ENCODE measurements at regions not wholly inside any gene's neighbourhood (a gene's known extent, or its start where the extent isn't known, plus 50 kb on each side); places are given as distances from the start of the nearest gene placed in this dataset.

DNA sequence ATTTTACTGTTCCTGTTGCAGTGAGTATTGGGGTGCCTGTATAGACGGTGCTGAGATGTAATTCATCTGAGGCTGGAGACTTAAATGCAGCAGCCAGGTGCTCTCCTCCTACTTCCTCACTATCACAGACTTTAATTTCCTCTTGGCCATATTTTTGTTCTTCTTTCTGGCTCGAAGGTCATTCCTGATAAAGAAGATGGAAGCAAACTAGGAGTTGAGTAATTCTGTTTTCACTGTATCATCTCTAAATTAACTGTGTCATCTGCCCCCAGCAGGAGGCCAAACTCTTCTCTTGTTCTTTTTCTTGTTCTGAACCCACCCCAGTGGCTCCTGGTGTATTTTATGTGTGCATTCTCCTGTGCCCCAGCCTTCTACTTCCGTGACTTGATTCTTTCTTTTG, 141.7 kb upstream of the ARHGAP5 start:
- WGBS (ENCODE audit: missing lambda C conversion rate) = 30% methylated on average over 3 of the region's 3 CpGs
- peak overlapping the region; percentile 47 for H3K4me2 ChIP-seq
- peak in 1 of 2 experiments; percentile 43 for DNase-seq (ENCODE audit: low read depth in 1 of 2, low spot score in 1 of 2)
- ChIA-PET POLR2A (interaction anchor here (1.5 kb wide), 1 partner anchor 141 kb away, joined by 9 read pairs; the partner anchor contains the start of gene ARHGAP5), CTCF (interaction anchor here (0.6 to 3.4 kb wide), 38 partner anchors 8 to 613 kb away, joined by 3 to 67 read pairs (median 6); partner anchors contain the start of genes ARHGAP5, RNU6-7 and RNU6-8)
- no peaks in the 10 kb centered on the region for H3K9me3 ChIP-seq
- FAIRE-seq = no peak
- peak overlapping the region; percentile 82 to 89 for H3K27ac ChIP-seq
- TF ChIP-seq, protein P1, sequence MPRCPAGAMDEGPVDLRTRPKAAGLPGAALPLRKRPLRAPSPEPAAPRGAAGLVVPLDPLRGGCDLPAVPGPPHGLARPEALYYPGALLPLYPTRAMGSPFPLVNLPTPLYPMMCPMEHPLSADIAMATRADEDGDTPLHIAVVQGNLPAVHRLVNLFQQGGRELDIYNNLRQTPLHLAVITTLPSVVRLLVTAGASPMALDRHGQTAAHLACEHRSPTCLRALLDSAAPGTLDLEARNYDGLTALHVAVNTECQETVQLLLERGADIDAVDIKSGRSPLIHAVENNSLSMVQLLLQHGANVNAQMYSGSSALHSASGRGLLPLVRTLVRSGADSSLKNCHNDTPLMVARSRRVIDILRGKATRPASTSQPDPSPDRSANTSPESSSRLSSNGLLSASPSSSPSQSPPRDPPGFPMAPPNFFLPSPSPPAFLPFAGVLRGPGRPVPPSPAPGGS (IDR thresholded peaks at IDR 0.05) = no peak
- ATAC-seq = peak in 1 of 2 experiments; percentile 15; a peak in 1 of 6 replicates
- peaks cover 59% of the 10 kb centered on the region for H3K4me1 ChIP-seq
- no peak overlapping the region for H3K4me3 ChIP-seq

DNA sequence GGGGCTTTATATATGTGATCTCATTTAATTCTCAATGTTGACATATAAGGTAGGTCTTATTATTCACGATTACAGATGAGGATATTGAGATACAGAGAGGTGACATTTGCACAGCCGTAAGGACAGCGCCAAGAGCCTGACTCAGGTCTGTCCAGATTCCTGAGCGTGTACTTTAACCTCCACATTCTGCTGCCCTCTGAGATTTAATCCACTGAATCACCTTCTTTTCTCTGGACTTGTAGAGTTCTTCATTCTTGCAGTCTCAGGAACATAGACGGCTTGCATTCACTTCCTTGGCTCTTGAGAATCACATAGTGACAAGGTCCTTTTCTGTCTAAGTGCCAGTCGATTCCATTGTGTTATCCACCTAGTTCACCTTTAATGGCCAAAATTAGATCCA, 141.0 kb upstream of the ARHGAP5 start:
- H3K9me3 ChIP-seq = no peaks in the 10 kb centered on the region
- peak in 1 of 2 experiments; percentile 68 for DNase-seq (ENCODE audit: low read depth in 1 of 2, low spot score in 1 of 2)
- H3K27ac ChIP-seq = peak overlapping the region; percentile 82 to 89
- H3K4me1 ChIP-seq = peaks cover 59% of the 10 kb centered on the region
- POLR2A ChIA-PET = no interaction called here
- 21% methylated on average over 6 of the region's 6 CpGs for WGBS (ENCODE audit: missing lambda C conversion rate)
- FAIRE-seq = no peak
- H3K4me3 ChIP-seq = no peak overlapping the region
- TF ChIP-seq, protein P2, sequence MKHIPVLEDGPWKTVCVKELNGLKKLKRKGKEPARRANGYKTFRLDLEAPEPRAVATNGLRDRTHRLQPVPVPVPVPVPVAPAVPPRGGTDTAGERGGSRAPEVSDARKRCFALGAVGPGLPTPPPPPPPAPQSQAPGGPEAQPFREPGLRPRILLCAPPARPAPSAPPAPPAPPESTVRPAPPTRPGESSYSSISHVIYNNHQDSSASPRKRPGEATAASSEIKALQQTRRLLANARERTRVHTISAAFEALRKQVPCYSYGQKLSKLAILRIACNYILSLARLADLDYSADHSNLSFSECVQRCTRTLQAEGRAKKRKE (CRISPR knock-in tag; IDR thresholded peaks at IDR 0.05; ENCODE audit: low read depth) = peak; percentile 40; the same call in 1 of the 2 replicates
- TF ChIP-seq FOSL2 (IDR thresholded peaks at IDR 0.05) = no peak
- TF ChIP-seq FOSL2 (CRISPR knock-in tag; IDR thresholded peaks at IDR 0.05) = peak; percentile 47; the same call in 1 of the 2 replicates
- TF ChIP-seq POLR2AphosphoS2 (conservative IDR thresholded peaks at IDR 0.05; ENCODE audit: low read length) = no peak
- no peak for TF ChIP-seq RNF2 (IDR thresholded peaks at IDR 0.05; ENCODE audit: borderline replicate concordance, low read depth)
- TF ChIP-seq MAFK (IDR thresholded peaks at IDR 0.05; ENCODE audit: partially characterized antibody) = peak; percentile 37
- TF ChIP-seq RCOR1 (IDR thresholded peaks at IDR 0.05; ENCODE audit: low read depth, low read length) = no peak
- peak; percentile 19; the same call in 1 of the 2 replicates for TF ChIP-seq JUNB (IDR thresholded peaks at IDR 0.05)
- no peak for TF ChIP-seq SREBF2 (IDR thresholded peaks at IDR 0.05)
- TF ChIP-seq, protein P3, sequence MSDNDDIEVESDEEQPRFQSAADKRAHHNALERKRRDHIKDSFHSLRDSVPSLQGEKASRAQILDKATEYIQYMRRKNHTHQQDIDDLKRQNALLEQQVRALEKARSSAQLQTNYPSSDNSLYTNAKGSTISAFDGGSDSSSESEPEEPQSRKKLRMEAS (IDR thresholded peaks at IDR 0.05) = 0 out of 2 replicates have a peak, but pooled peaks have one; percentile 29
- no peak for TF ChIP-seq GATA3 (IDR thresholded peaks at IDR 0.05; ENCODE audit: borderline replicate concordance)
- no peak for TF ChIP-seq NR3C1 (IDR thresholded peaks at IDR 0.05)
- peak overlapping the region; percentile 47 for H3K4me2 ChIP-seq
- ATAC-seq = peak; percentile 33 to 68; a peak in 4 of 6 replicates
- CTCF ChIA-PET = interaction anchor here (1.2 to 3.4 kb wide), 8 partner anchors 9 to 316 kb away, joined by 3 to 67 read pairs (median 10); partner anchors contain the start of gene ARHGAP5

DNA sequence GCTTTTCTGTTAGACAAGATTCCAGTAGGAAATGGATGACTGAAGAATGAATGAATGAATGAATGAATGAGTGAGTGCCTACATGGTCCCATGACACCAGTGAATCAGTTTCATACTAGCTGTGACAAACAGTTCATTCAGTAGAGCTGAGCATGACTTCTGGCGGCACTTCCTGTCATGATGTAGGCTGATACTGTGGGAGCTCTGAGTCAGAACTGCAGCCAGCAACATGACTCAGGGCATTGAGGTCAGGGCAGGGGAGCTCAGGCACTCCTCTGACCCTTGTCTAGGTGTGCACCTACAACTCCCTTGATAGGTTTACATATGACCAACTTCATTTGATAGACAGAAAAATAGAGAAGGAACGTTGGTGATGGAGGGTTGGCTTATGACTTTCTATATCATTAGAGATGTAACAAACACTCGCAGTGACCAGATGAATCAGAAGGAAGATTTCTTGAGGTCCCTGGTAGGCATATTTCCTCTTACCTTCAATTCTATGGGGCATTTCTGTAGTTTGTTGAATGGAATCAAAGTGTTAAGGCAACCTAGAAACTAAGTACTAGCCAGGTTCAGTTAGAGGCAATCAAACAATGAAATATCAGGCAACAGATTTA, 139.3 kb upstream of the ARHGAP5 start:
- POLR2A ChIA-PET = interaction anchor here (0.7 to 1.5 kb wide), 7 partner anchors 11 to 480 kb away, joined by 3 to 17 read pairs (median 4); partner anchors contain the start of genes ARHGAP5 and DTD2
- FAIRE-seq (peak; percentile 89), DNase-seq (ENCODE audit: low read depth in 1 of 2, low spot score in 1 of 2) (peak; percentile 75 to 96), ATAC-seq (peak; percentile 94 to 97)
- Histone ChIP-seq H3K4me3 (no peak overlapping the region), H3K27ac (peak overlapping the region; percentile 82 to 89), H3K4me2 (peak overlapping the region; percentile 42), H3K4me1 (peaks cover 76% of the 10 kb centered on the region), H3K9me3 (no peaks in the 10 kb centered on the region)
- TF ChIP-seq JUN (IDR thresholded peaks at IDR 0.05) (peak; percentile 47 to 48; a peak in 1 of 5 replicates), KDM1A (IDR thresholded peaks at IDR 0.05; ENCODE audit: low read depth) (no peak), RAD21 (conservative IDR thresholded peaks at IDR 0.05 in 1 of 2, IDR thresholded peaks at IDR 0.05 in 1 of 2) (peak; percentile 19 to 40; a peak in 2 of 5 replicates), ZSCAN20 (CRISPR knock-in tag; IDR thresholded peaks at IDR 0.05) (no peak), FOSL2 (IDR thresholded peaks at IDR 0.05) (peak; percentile 86), FOSL2 (CRISPR knock-in tag; IDR thresholded peaks at IDR 0.05) (peak; percentile 96), EP300 (IDR thresholded peaks at IDR 0.05) (peak; percentile 35 to 55; a peak in 1 of 5 replicates), NFE2L2 (conservative IDR thresholded peaks at IDR 0.05; ENCODE audit: low read length) (0 out of 2 replicates have a peak, but pooled peaks have one; percentile 5), BHLHE40 (IDR thresholded peaks at IDR 0.05; ENCODE audit: low read depth, low read length) (no peak), GATA3 (IDR thresholded peaks at IDR 0.05; ENCODE audit: borderline replicate concordance) (peak; percentile 73), JUNB (IDR thresholded peaks at IDR 0.05) (peak; percentile 72), HOXB5 (CRISPR knock-in tag; IDR thresholded peaks at IDR 0.05) (0 out of 2 replicates have a peak, but pooled peaks have one; percentile 3), MAFK (IDR thresholded peaks at IDR 0.05; ENCODE audit: partially characterized antibody) (peak; percentile 93), HOXB13 (CRISPR knock-in tag; IDR thresholded peaks at IDR 0.05; ENCODE audit: low read depth) (no peak)
- TF ChIP-seq, protein P3 (IDR thresholded peaks at IDR 0.05) = peak; percentile 78
- TF ChIP-seq, protein P4, sequence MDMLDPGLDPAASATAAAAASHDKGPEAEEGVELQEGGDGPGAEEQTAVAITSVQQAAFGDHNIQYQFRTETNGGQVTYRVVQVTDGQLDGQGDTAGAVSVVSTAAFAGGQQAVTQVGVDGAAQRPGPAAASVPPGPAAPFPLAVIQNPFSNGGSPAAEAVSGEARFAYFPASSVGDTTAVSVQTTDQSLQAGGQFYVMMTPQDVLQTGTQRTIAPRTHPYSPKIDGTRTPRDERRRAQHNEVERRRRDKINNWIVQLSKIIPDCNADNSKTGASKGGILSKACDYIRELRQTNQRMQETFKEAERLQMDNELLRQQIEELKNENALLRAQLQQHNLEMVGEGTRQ (IDR thresholded peaks at IDR 0.05) = peak; percentile 45
- TF ChIP-seq, protein P1 (IDR thresholded peaks at IDR 0.05) = no peak
- TF ChIP-seq, protein P2 (CRISPR knock-in tag; IDR thresholded peaks at IDR 0.05; ENCODE audit: low read depth) = peak; percentile 63; the same call in 1 of the 2 replicates
- 0% methylated on average over 3 of the region's 3 CpGs for WGBS (ENCODE audit: missing lambda C conversion rate)
- CTCF ChIA-PET = interaction anchor here (0.6 to 1.1 kb wide), 4 partner anchors 11 to 136 kb away, joined by 3 to 5 read pairs (median 3); no protein-coding TSS in a partner anchor
